Naive thymus-derived CD4-positive, alpha-beta T cell (primary cell): ENCODE measurements at regions not wholly inside any gene's neighbourhood (a gene's known extent, or its start where the extent isn't known, plus 50 kb on each side); places are given as distances from the start of the nearest gene placed in this dataset.

ENCODE experiments used
- ATAC-seq: fragments of 150-1000 bp; cut with Tn5 transposase; 2 replicates; pipeline ENCODE4 v1.10.0; 2021; ENCODE audit warnings: mild to moderate bottlenecking, moderate library complexity
- CTCF ChIA-PET: fragments of 350-600 bp; sonication (Branson Sonifier 250); formaldehyde crosslinking; loops from one replicate; lab custom pipeline; 2021; ENCODE audit warnings: antibody characterized with exemption; lab: Charles Lee
- POLR2A ChIA-PET: fragments of 350-600 bp; sonication (Branson Sonifier 250); formaldehyde crosslinking; loops from one replicate; lab custom pipeline; 2021; ENCODE audit warnings: antibody characterized with exemption, inconsistent platforms; lab: Charles Lee
- DNase-seq, 9 donors: peaks; one replicate each; pipeline versions ENCODE4 v3.0.0 to v3.0.0-alpha.2; 2020 to 2022; ENCODE audit warnings: mixed read lengths in 1 of 9
- H3K27ac ChIP-seq: one replicate; pipeline ENCODE4 v1.7.0; 2013; ENCODE audit warnings: mild to moderate bottlenecking, low read depth, low read length, moderate library complexity
- H3K27me3 ChIP-seq, 2 donors: one replicate each; pipeline ENCODE4 v1.7.0; 2013; ENCODE audit warnings: low read length in 2 of 2, mild to moderate bottlenecking in 2 of 2, moderate library complexity in 2 of 2; ENCODE audit not compliant: control insufficient read depth in 2 of 2, insufficient read depth in 2 of 2
- H3K36me3 ChIP-seq, 3 experiments: 1 replicate in 2 of 3; 2 replicates in 1 of 3; pipeline ENCODE4 v1.7.0; 2013; ENCODE audit warnings: low read length in 3 of 3, mild to moderate bottlenecking in 3 of 3, moderate library complexity in 1 of 3; ENCODE audit not compliant: insufficient read depth in 3 of 3, control insufficient read depth in 2 of 3
- H3K4me1 ChIP-seq, 2 donors: one replicate each; pipeline ENCODE4 v1.7.0; 2013; ENCODE audit warnings: low read length in 2 of 2, mild to moderate bottlenecking in 2 of 2, moderate library complexity in 1 of 2; ENCODE audit not compliant: control insufficient read depth in 2 of 2, insufficient read depth in 2 of 2
- H3K4me3 ChIP-seq: 2 replicates; pipeline ENCODE4 v1.7.0; 2013; ENCODE audit warnings: mild to moderate bottlenecking, low read length
- H3K9me3 ChIP-seq, 3 experiments: 1 replicate in 2 of 3; 2 replicates in 1 of 3; pipeline ENCODE4 v1.7.0; 2013; ENCODE audit warnings: low read length in 3 of 3; ENCODE audit not compliant: control insufficient read depth in 2 of 3
- H3K27ac Mint-ChIP-seq, 9 donors: one replicate each; pipeline ENCODE4 v1.8.0; 2020 to 2022; ENCODE audit warnings: mixed read lengths in 9 of 9, mild to moderate bottlenecking in 8 of 9, moderate library complexity in 5 of 9, inconsistent platforms in 2 of 9
- H3K27me3 Mint-ChIP-seq, 5 donors: one replicate each; pipeline ENCODE4 v1.8.0; 2021 to 2022; ENCODE audit warnings: mixed read lengths in 5 of 5, mild to moderate bottlenecking in 1 of 5
- H3K36me3 Mint-ChIP-seq, 5 donors: one replicate each; pipeline ENCODE4 v1.8.0; 2020 to 2022; ENCODE audit warnings: mixed read lengths in 5 of 5, mild to moderate bottlenecking in 3 of 5, inconsistent platforms in 1 of 5
- H3K4me1 Mint-ChIP-seq, 7 donors: one replicate each; pipeline ENCODE4 v1.8.0; 2020 to 2022; ENCODE audit warnings: mixed read lengths in 7 of 7, mild to moderate bottlenecking in 3 of 7, inconsistent platforms in 1 of 7
- H3K4me3 Mint-ChIP-seq, 10 donors: one replicate each; pipeline ENCODE4 v1.8.0; 2020 to 2022; ENCODE audit warnings: mild to moderate bottlenecking in 10 of 10, mixed read lengths in 10 of 10, moderate library complexity in 6 of 10, inconsistent platforms in 2 of 10
- H3K9me3 Mint-ChIP-seq, 11 donors: one replicate each; pipeline ENCODE4 v1.8.0; 2020 to 2022; ENCODE audit warnings: mixed read lengths in 11 of 11, mild to moderate bottlenecking in 4 of 11, inconsistent platforms in 1 of 11, moderate library complexity in 1 of 11
- intact Hi-C, 2 donors: fragments of 100-400 bp; cut with micrococcal nuclease; formaldehyde crosslinking; loops; one replicate each; pipeline ENCODE4 v1.15.1; 2023

DNA sequence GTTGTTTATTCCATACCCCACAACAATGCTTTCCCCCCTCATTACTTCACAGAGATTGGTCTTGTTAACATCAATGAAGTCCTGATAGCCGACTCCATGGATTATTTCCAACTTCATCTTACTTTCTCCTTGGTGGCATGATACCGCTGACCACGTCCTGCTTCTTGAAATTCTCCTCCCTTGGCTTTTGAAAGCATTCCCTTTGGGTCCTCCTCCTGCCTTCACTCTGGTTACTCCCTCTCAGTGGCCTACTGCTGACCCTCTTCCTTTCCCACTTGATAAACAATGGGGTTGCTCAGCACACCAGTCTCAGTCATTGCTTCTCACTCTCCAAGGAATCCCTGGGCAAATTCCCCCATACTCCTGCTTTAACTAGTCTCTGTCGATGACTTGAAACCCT lies 283.9 kb downstream of the SEC61B start:
- CTCF ChIA-PET, result interaction anchor here (0.6 kb wide), 1 partner anchor 27 kb away, joined by 3 read pairs; no protein-coding TSS in a partner anchor
- DNase-seq (no peak), ATAC-seq (no peak)
- no peaks in the 10 kb centered on the region for H3K27me3 ChIP-seq
- H3K4me3 ChIP-seq, result no peak overlapping the region
- peaks cover 0 to 1% (median 0%) of the 10 kb centered on the region in 11 donors for H3K9me3 Mint-ChIP-seq
- no peaks in the 10 kb centered on the region for H3K9me3 ChIP-seq
- no peak overlapping the region for H3K27ac ChIP-seq
- no peaks in the 10 kb centered on the region for H3K36me3 ChIP-seq
- no peak overlapping the region for H3K27ac Mint-ChIP-seq
- no peaks in the 10 kb centered on the region for H3K4me1 ChIP-seq
- no peaks in the 10 kb centered on the region for H3K4me1 Mint-ChIP-seq
- H3K27me3 Mint-ChIP-seq, result peaks cover 0 to 10% (median 0%) of the 10 kb centered on the region in 5 donors
- POLR2A ChIA-PET, result no interaction called here
- H3K36me3 Mint-ChIP-seq, result no peaks in the 10 kb centered on the region
- intact Hi-C loops, result no loop called here
- H3K4me3 Mint-ChIP-seq, result no peak overlapping the region

GRCh38 chr9:99506747-99507348 lies 284.8 kb downstream of the SEC61B start:
- Mint-ChIP-seq H3K36me3 (no peaks in the 10 kb centered on the region), H3K27me3 (peaks cover 0 to 10% (median 0%) of the 10 kb centered on the region in 5 donors), H3K9me3 (peaks cover 0 to 1% (median 0%) of the 10 kb centered on the region in 11 donors), H3K4me3 (no peak overlapping the region), H3K4me1 (no peaks in the 10 kb centered on the region), H3K27ac (no peak overlapping the region)
- POLR2A ChIA-PET, result no interaction called here
- H3K36me3 ChIP-seq, result no peaks in the 10 kb centered on the region
- H3K9me3 ChIP-seq, result no peaks in the 10 kb centered on the region
- no peak overlapping the region for H3K27ac ChIP-seq
- H3K27me3 ChIP-seq, result no peaks in the 10 kb centered on the region
- no peak overlapping the region for H3K4me3 ChIP-seq
- CTCF ChIA-PET, result interaction anchor here (0.6 kb wide), 1 partner anchor 99 kb away, joined by 3 read pairs; no protein-coding TSS in a partner anchor
- H3K4me1 ChIP-seq, result no peaks in the 10 kb centered on the region
- no peak for DNase-seq
- ATAC-seq, result no peak
- intact Hi-C loops, result no loop called here

DNA sequence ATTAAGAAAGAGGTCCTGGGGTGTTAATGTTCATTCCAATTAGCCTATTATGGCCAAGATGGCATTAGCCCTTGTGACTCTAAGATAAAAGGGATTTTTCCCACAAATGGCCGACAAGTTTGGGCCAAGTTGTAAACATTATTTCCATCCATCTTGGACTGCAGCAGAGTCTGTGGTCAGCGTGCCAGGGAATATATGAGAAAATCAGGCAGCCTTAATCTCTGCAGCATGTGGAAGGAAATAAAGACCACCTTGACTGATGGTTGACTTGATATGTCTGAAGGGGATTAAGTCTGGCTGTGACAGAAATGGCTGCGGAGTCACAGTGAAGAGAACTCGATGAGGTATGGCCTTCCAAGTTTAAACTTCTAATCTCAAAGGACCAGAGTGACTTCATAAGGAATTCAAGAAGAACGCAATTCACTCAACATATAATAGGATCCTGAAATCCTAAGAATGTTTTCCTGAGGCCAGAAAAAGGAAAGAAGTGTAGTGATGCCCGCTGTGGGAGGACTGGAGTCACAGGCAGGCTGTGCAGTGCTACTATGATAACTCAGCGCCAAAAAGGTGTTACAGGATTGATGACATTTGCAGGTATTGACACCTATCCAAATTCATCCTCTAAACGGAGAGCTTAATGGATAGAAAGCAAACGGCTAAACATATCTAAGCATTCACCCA lies 287.1 kb downstream of the SEC61B start:
- Histone ChIP-seq H3K27me3 (no peaks in the 10 kb centered on the region), H3K36me3 (no peaks in the 10 kb centered on the region), H3K4me1 (no peaks in the 10 kb centered on the region), H3K4me3 (no peak overlapping the region), H3K27ac (no peak overlapping the region), H3K9me3 (no peaks in the 10 kb centered on the region)
- intact Hi-C loops, result no loop called here
- DNase-seq (no peak), ATAC-seq (no peak)
- Mint-ChIP-seq H3K27me3 (peaks cover 0 to 10% (median 4%) of the 10 kb centered on the region in 5 donors), H3K27ac (no peak overlapping the region), H3K4me3 (no peak overlapping the region), H3K4me1 (no peaks in the 10 kb centered on the region), H3K9me3 (no peaks in the 10 kb centered on the region), H3K36me3 (no peaks in the 10 kb centered on the region)
- CTCF ChIA-PET, result no interaction called here
- POLR2A ChIA-PET, result no interaction called here

GRCh38 chr9:99509900-99510535 lies 287.9 kb downstream of the SEC61B start:
- no peak for DNase-seq
- Mint-ChIP-seq H3K4me1 (no peaks in the 10 kb centered on the region), H3K9me3 (peaks cover 0 to 2% (median 0%) of the 10 kb centered on the region in 11 donors), H3K27me3 (peaks cover 0 to 10% (median 4%) of the 10 kb centered on the region in 5 donors), H3K36me3 (no peaks in the 10 kb centered on the region), H3K4me3 (no peak overlapping the region), H3K27ac (no peak overlapping the region)
- Histone ChIP-seq H3K4me3 (no peak overlapping the region), H3K36me3 (no peaks in the 10 kb centered on the region), H3K27me3 (no peaks in the 10 kb centered on the region), H3K4me1 (no peaks in the 10 kb centered on the region), H3K27ac (no peak overlapping the region), H3K9me3 (no peaks in the 10 kb centered on the region)
- ChIA-PET POLR2A (no interaction called here), CTCF (no interaction called here)
- intact Hi-C loops, result no loop called here
- no peak for ATAC-seq

DNA sequence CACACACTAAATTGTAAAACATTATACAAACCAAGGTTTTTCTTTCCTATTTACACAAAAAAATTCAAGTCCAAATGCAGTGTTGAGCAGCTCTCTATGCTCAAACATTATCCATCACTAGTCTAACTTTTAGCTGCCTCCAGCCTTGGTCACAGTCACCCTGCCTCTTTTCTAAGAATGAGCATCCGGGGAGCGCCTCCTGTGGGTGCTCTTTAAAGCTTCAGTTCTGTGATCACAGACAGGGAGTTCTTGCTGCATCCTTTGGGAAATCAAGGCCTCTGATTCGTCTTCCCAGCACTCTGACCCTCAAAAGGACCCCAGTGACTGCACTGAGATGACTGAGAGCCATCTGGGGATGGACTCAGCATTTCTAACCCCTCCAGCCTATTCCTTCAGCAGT lies 289.6 kb downstream of the SEC61B start:
- Mint-ChIP-seq H3K9me3 (peaks cover 0 to 2% (median 0%) of the 10 kb centered on the region in 11 donors), H3K4me3 (no peak overlapping the region), H3K27me3 (peaks cover 0 to 10% (median 7%) of the 10 kb centered on the region in 5 donors), H3K36me3 (no peaks in the 10 kb centered on the region), H3K27ac (no peak overlapping the region), H3K4me1 (peaks cover 0 to 5% (median 0%) of the 10 kb centered on the region in 7 donors)
- intact Hi-C loops, result no loop called here
- H3K36me3 ChIP-seq, result no peaks in the 10 kb centered on the region
- H3K27ac ChIP-seq, result no peak overlapping the region
- DNase-seq (no peak), ATAC-seq (no peak)
- ChIA-PET CTCF (no interaction called here), POLR2A (no interaction called here)
- no peaks in the 10 kb centered on the region for H3K4me1 ChIP-seq
- H3K4me3 ChIP-seq, result no peak overlapping the region
- H3K9me3 ChIP-seq, result no peaks in the 10 kb centered on the region
- no peaks in the 10 kb centered on the region for H3K27me3 ChIP-seq

DNA sequence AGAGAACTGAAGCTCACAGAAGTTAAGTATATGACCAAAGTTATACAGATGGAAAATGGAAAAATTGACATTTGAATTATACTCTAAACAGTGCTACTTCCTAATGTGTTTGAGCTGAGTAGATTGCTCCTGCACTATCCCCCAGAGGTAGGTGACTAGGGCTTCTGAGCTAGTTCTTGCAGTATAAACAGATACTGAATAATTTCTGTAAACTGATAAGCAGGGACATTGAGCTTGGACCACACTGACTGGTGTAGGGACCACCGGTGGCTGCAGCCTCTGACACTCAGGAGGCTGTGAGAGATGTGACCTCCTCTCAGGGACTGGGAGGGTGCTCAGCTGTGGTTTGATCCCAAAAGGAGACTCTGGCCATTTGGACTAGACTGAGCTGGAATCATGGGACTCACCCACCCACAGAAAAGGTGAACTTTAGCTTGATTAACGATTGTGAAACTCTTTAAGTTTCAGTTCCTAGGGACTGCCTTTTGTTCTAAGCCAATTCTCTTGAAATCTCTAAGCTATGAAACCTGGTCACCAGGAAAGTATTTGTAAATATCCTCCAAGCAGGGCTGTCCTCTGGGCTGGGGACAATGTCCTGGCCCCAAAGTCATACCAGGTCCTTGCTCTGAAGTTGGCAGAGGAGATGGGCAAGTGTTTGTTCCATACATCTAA lies 291.5 kb downstream of the SEC61B start:
- Histone ChIP-seq H3K4me3 (no peak overlapping the region), H3K27me3 (no peaks in the 10 kb centered on the region), H3K36me3 (no peaks in the 10 kb centered on the region), H3K27ac (no peak overlapping the region), H3K9me3 (no peaks in the 10 kb centered on the region), H3K4me1 (no peaks in the 10 kb centered on the region)
- no peak overlapping the region for H3K27ac Mint-ChIP-seq
- peaks cover 0 to 17% (median 6%) of the 10 kb centered on the region in 5 donors for H3K27me3 Mint-ChIP-seq
- ATAC-seq (no peak), DNase-seq (no peak)
- H3K4me3 Mint-ChIP-seq, result no peak overlapping the region
- ChIA-PET CTCF (no interaction called here), POLR2A (no interaction called here)
- H3K4me1 Mint-ChIP-seq, result peaks cover 0 to 5% (median 0%) of the 10 kb centered on the region in 7 donors
- intact Hi-C loops, result no loop called here
- no peaks in the 10 kb centered on the region for H3K36me3 Mint-ChIP-seq
- H3K9me3 Mint-ChIP-seq, result peaks cover 0 to 2% (median 0%) of the 10 kb centered on the region in 11 donors
